Spinal cord (tissue), 9 donors: ENCODE measurements at regions not wholly inside any gene's neighbourhood (a gene's known extent, or its start where the extent isn't known, plus 50 kb on each side); places are given as distances from the start of the nearest gene placed in this dataset.

Experiments used
- DNase-seq, 6 donors: peaks; one replicate each; pipeline versions ENCODE4 v3.0.0 to v3.0.0-alpha.2; 2013 to 2015; ENCODE audit warnings: low spot score in 6 of 6, low read depth in 4 of 6
- H3K27ac ChIP-seq: one replicate; pipeline ENCODE4 v1.5.1; 2013; ENCODE audit warnings: low read depth, low read length, control low read depth
- H3K27me3 ChIP-seq: one replicate; pipeline ENCODE4 v1.6.1; 2013; ENCODE audit warnings: low read length; ENCODE audit not compliant: control insufficient read depth, insufficient read depth
- H3K36me3 ChIP-seq: one replicate; pipeline ENCODE4 v1.6.1; 2013; ENCODE audit warnings: low read length; ENCODE audit not compliant: control insufficient read depth, insufficient read depth
- H3K4me1 ChIP-seq: one replicate; pipeline ENCODE4 v1.6.1; 2013; ENCODE audit warnings: low read length; ENCODE audit not compliant: control insufficient read depth, insufficient read depth
- H3K4me3 ChIP-seq: one replicate; pipeline ENCODE4 v1.5.1; 2013; ENCODE audit warnings: low read depth, low read length, control low read depth
- H3K9me3 ChIP-seq: one replicate; pipeline ENCODE4 v1.6.1; 2013; ENCODE audit warnings: low read length; ENCODE audit not compliant: control insufficient read depth, insufficient read depth
- WGBS: methylation state at CpG from one replicate; pipeline ENCODE4 v1.1.5; 2013; ENCODE audit warnings: missing lambda C conversion rate; ENCODE audit not compliant: insufficient coverage; 5-methylcytosine and 5-hydroxymethylcytosine counted together
- donor health status: healthy.

DNA sequence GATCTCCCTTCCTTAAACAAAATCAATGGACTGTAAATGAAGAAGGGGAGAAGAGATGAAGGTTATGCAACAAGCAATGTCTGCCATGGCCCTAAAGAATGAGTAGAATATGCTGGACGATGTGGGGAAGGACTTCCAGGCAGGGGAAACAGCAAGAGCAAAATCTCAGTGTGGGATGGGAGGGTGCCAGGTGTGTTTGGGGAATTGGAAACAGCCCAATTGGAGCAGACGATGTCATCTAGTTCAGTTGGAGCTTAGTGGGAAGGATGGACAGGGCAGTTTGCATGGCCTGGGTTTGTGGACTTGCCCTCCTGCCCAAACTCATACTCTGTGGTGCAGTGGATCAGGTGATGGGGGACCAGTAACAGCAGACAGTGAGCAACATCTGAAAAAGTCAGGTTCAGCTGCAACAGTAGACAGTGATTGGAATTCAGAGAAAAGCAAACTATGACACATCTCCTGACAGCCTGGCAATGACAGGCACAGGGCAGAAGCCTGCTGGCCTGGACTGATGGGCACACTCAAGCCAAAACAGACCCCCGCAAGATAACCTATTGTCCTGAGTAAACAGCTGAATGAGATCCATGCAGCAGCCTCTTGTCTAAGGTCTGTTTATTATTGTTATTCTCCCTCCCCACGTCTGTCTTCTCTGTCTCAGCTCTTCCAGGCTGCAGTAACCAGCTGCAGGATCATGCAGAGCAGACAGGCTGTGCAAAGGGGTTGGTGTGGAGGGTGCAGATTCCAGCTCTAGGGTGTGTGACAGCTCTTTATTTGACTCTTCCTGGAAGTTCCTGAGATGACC, 50.5 kb upstream of the PRELP start:
- Histone ChIP-seq H3K4me1 (no peaks in the 10 kb centered on the region), H3K9me3 (no peaks in the 10 kb centered on the region), H3K4me3 (no peak overlapping the region), H3K27me3 (no peaks in the 10 kb centered on the region), H3K27ac (peak overlapping the region; percentile 65), H3K36me3 (no peaks in the 10 kb centered on the region)
- WGBS, result 60% methylated on average over 3 of the region's 4 CpGs
- peak in 2 of 6 donors; percentile 34 to 65 for DNase-seq

- no peak for DNase-seq
- no peaks in the 10 kb centered on the region for H3K36me3 ChIP-seq
- no peak overlapping the region for H3K4me3 ChIP-seq
- no peaks in the 10 kb centered on the region for H3K27me3 ChIP-seq
- H3K27ac ChIP-seq, result peak overlapping the region; percentile 65
- H3K4me1 ChIP-seq, result no peaks in the 10 kb centered on the region
- H3K9me3 ChIP-seq, result no peaks in the 10 kb centered on the region
Observed at GRCh38 chr1:203425663-203425975, 50.0 kb upstream of the PRELP start.
